GM12878 (cell line): ENCODE measurements at regions not wholly inside any gene's neighbourhood (a gene's known extent, or its start where the extent isn't known, plus 50 kb on each side); places are given as distances from the start of the nearest gene placed in this dataset.

Experiments used
- EP300 ChIP-seq, 2 experiments: fragments of 150-350 bp in 1 of 2; IDR thresholded peaks; 2 replicates each; pipeline ENCODE4 v1.6.1; 2011 to 2012; ENCODE audit warnings: low read depth in 2 of 2, low read length in 2 of 2, borderline replicate concordance in 1 of 2, improper control_type of control experiment in 1 of 2, inconsistent platforms in 1 of 2; ENCODE audit not compliant: control insufficient read depth in 1 of 2
- EZH2 ChIP-seq: IDR thresholded peaks from 2 replicates; pipeline ENCODE4 v1.6.1; 2012; ENCODE audit warnings: low read depth, mild to moderate bottlenecking, control low read depth, inconsistent platforms, low read length, borderline replicate concordance; ENCODE audit not compliant: control insufficient read depth
- IKZF1 ChIP-seq: fragments of 450-650 bp; conservative IDR thresholded peaks from 2 replicates; pipeline ENCODE4 v1.6.1; 2017; ENCODE audit warnings: antibody characterized with exemption, mild to moderate bottlenecking
- JUNB ChIP-seq: IDR thresholded peaks from 2 replicates; pipeline ENCODE4 v1.6.1; 2016; ENCODE audit warnings: antibody characterized with exemption, mild to moderate bottlenecking
- POLR2AphosphoS5 ChIP-seq: IDR thresholded peaks from 2 replicates; pipeline ENCODE4 v1.6.1; 2011; ENCODE audit warnings: mild to moderate bottlenecking, low read length, inconsistent platforms
- RAD21 ChIP-seq: IDR thresholded peaks from 2 replicates; pipeline ENCODE4 v1.6.1; 2011; ENCODE audit warnings: mild to moderate bottlenecking, low read depth, low read length, moderate library complexity; ENCODE audit not compliant: insufficient read depth
- RCOR1 ChIP-seq: conservative IDR thresholded peaks from 2 replicates; pipeline ENCODE4 v1.6.1; 2012; ENCODE audit warnings: low read depth, low read length, improper control_type of control experiment
- RFX5 ChIP-seq: IDR thresholded peaks from 2 replicates; pipeline ENCODE4 v1.6.1; 2011; ENCODE audit warnings: low read depth, low read length, improper control_type of control experiment
- TAF1 ChIP-seq: IDR thresholded peaks from 2 replicates; pipeline ENCODE4 v1.6.1; 2011; ENCODE audit warnings: mild to moderate bottlenecking, low read depth, low read length, borderline replicate concordance
- TF ChIP-seq, protein P1 (sequence below): IDR thresholded peaks from 2 replicates; pipeline ENCODE4 v1.6.1; 2011; ENCODE audit warnings: mild to moderate bottlenecking, low read depth, low read length, moderate library complexity; ENCODE audit not compliant: insufficient replicate concordance
- TF ChIP-seq, protein P2 (sequence below), 3 experiments: IDR thresholded peaks in 2 of 3; conservative IDR thresholded peaks in 1 of 3; 2 replicates each; pipeline ENCODE4 v1.5.1; 2011; ENCODE audit warnings: low read depth in 3 of 3, low read length in 3 of 3, mild to moderate bottlenecking in 3 of 3, control low read depth in 2 of 3, moderate library complexity in 2 of 3, inconsistent platforms in 1 of 3, mixed read lengths in 1 of 3; ENCODE audit not compliant: control insufficient read depth in 2 of 3, insufficient read depth in 1 of 3; ENCODE audit errors: extremely low read depth in 1 of 3
- TF ChIP-seq, protein P3 (sequence below): IDR thresholded peaks from 2 replicates; pipeline ENCODE4 v1.6.1; 2011; ENCODE audit warnings: low read depth, low read length, improper control_type of control experiment, borderline replicate concordance

DNA sequence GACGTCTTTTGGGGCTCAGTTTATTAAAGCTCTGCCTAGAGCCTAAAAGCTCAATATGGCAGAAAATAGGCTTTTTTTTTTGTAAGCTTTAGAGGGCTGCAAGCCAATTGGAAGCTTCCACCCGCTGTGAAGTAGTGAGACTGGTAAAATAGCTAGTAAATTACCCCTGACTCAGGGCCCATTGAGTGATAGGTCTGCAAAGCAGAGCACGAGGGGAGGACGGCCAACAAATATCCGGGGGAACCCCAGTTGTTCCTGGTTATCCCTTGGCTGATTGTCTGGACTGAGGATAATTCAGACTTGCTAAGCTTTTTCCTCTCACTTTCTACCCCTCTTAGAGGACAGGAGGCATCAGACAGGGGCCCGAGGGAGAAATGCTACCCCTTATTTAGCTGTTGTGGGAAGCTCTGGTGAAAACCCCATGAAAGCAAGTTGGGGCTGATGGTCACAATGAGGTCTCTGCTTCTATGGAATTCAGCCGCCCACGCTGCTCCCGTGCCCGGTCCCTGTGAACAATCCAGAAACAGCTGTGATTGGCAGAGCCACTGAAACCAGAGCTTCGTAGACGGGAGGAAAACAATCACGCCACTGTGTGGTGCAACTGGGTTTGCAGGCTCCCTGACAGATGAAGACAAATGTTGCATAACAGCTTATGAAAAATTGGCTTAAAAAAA, 141.9 kb upstream of the LGALSL start:
- no peak for TF ChIP-seq RCOR1
- TF ChIP-seq, protein P1, sequence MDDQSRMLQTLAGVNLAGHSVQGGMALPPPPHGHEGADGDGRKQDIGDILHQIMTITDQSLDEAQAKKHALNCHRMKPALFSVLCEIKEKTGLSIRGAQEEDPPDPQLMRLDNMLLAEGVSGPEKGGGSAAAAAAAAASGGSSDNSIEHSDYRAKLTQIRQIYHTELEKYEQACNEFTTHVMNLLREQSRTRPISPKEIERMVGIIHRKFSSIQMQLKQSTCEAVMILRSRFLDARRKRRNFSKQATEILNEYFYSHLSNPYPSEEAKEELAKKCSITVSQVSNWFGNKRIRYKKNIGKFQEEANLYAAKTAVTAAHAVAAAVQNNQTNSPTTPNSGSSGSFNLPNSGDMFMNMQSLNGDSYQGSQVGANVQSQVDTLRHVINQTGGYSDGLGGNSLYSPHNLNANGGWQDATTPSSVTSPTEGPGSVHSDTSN, result peak; percentile 54
- no peak for TF ChIP-seq EZH2
- TF ChIP-seq, protein P2, sequence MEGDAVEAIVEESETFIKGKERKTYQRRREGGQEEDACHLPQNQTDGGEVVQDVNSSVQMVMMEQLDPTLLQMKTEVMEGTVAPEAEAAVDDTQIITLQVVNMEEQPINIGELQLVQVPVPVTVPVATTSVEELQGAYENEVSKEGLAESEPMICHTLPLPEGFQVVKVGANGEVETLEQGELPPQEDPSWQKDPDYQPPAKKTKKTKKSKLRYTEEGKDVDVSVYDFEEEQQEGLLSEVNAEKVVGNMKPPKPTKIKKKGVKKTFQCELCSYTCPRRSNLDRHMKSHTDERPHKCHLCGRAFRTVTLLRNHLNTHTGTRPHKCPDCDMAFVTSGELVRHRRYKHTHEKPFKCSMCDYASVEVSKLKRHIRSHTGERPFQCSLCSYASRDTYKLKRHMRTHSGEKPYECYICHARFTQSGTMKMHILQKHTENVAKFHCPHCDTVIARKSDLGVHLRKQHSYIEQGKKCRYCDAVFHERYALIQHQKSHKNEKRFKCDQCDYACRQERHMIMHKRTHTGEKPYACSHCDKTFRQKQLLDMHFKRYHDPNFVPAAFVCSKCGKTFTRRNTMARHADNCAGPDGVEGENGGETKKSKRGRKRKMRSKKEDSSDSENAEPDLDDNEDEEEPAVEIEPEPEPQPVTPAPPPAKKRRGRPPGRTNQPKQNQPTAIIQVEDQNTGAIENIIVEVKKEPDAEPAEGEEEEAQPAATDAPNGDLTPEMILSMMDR (IDR thresholded peaks at IDR 0.05 in 2 of 3, conservative IDR thresholded peaks at IDR 0.05 in 1 of 3; ENCODE audit: control insufficient read depth in 2 of 3, extremely low read depth in 1 of 3, insufficient read depth in 1 of 3, low read depth in 3 of 3, low read length in 3 of 3), result peak in 2 of 3 experiments; percentile 38 to 55; a peak in 3 of 6 replicates
- no peak for TF ChIP-seq RAD21
- no peak for TF ChIP-seq RFX5
- no peak for TF ChIP-seq JUNB
- TF ChIP-seq, protein P3, sequence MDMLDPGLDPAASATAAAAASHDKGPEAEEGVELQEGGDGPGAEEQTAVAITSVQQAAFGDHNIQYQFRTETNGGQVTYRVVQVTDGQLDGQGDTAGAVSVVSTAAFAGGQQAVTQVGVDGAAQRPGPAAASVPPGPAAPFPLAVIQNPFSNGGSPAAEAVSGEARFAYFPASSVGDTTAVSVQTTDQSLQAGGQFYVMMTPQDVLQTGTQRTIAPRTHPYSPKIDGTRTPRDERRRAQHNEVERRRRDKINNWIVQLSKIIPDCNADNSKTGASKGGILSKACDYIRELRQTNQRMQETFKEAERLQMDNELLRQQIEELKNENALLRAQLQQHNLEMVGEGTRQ, result no peak
- TF ChIP-seq EP300 (IDR thresholded peaks at IDR 0.05; ENCODE audit: borderline replicate concordance in 1 of 2, control insufficient read depth in 1 of 2, low read depth in 2 of 2, low read length in 2 of 2), result no peak
- no peak for TF ChIP-seq TAF1
- no peak for TF ChIP-seq POLR2AphosphoS5
- peak; percentile 32; the same call in 1 of the 2 replicates for TF ChIP-seq IKZF1
